ENCODE measurements at regions not wholly inside any gene's neighbourhood (a gene's known extent, or its start where the extent isn't known, plus 50 kb on each side); places are given as distances from the start of the nearest gene placed in this dataset.

DNA sequence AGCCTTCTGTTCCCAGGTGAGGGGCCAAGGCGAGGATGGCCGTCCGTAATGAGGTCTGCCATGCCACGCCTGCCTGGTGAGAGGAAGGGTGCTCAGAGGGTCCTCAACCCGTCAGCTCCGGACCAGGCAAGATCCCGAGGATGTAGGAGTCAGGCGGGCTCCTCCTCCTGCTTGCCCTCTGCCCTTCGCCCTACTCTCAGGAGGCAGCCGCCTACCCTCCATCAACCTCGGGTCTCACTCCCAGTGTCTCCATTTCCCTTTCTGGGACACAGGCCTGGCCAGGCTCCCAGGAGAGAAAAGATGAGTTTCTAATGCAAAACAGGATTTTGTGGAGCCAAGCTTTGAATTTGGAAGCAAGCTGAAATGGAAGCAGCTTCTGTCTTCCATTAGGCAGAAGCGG lies 184.0 kb downstream of the PTPN20 start:
- Histone ChIP-seq H4K20me1 (ENCODE audit: insufficient read depth) (no peaks in the 10 kb centered on the region), H3K9me3 (ENCODE audit: low read length) (no peaks in the 10 kb centered on the region), H3K4me2 (ENCODE audit: low read length) (no peak overlapping the region), H3K27ac (ENCODE audit: low read length) (no peak overlapping the region), H3K4me3 (ENCODE audit: low read length) (no peak overlapping the region), H3F3A (ENCODE audit: insufficient read depth, low read length, poor library complexity, severe bottlenecking) (no peaks in the 10 kb centered on the region), H3K9me2 (ENCODE audit: insufficient read depth, low read length) (no peaks in the 10 kb centered on the region), H3K9ac (ENCODE audit: low read length) (no peak overlapping the region), H3K27me3 (ENCODE audit: insufficient read depth, low read depth, low read length) (no peaks in the 10 kb centered on the region), H3K79me2 (replicated peaks; ENCODE audit: insufficient read depth, low read length) (no peaks in the 10 kb centered on the region), H3K36me3 (ENCODE audit: insufficient read depth, low read length) (no peaks in the 10 kb centered on the region), H2AFZ (ENCODE audit: low read depth, low read length) (no peak overlapping the region)
- TF ChIP-seq, protein P1, sequence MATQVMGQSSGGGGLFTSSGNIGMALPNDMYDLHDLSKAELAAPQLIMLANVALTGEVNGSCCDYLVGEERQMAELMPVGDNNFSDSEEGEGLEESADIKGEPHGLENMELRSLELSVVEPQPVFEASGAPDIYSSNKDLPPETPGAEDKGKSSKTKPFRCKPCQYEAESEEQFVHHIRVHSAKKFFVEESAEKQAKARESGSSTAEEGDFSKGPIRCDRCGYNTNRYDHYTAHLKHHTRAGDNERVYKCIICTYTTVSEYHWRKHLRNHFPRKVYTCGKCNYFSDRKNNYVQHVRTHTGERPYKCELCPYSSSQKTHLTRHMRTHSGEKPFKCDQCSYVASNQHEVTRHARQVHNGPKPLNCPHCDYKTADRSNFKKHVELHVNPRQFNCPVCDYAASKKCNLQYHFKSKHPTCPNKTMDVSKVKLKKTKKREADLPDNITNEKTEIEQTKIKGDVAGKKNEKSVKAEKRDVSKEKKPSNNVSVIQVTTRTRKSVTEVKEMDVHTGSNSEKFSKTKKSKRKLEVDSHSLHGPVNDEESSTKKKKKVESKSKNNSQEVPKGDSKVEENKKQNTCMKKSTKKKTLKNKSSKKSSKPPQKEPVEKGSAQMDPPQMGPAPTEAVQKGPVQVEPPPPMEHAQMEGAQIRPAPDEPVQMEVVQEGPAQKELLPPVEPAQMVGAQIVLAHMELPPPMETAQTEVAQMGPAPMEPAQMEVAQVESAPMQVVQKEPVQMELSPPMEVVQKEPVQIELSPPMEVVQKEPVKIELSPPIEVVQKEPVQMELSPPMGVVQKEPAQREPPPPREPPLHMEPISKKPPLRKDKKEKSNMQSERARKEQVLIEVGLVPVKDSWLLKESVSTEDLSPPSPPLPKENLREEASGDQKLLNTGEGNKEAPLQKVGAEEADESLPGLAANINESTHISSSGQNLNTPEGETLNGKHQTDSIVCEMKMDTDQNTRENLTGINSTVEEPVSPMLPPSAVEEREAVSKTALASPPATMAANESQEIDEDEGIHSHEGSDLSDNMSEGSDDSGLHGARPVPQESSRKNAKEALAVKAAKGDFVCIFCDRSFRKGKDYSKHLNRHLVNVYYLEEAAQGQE (IDR thresholded peaks at IDR 0.05; ENCODE audit: borderline replicate concordance): no peak
- TF ChIP-seq EP300 (conservative IDR thresholded peaks at IDR 0.05; ENCODE audit: poor library complexity, severe bottlenecking) (no peak), EZH2 (IDR thresholded peaks at IDR 0.05; ENCODE audit: borderline replicate concordance, insufficient read depth, low read length, poor library complexity, severe bottlenecking) (no peak), POLR2AphosphoS5 (IDR thresholded peaks at IDR 0.05) (no peak), TAF1 (IDR thresholded peaks at IDR 0.05; ENCODE audit: low read depth) (no peak), SMC3 (conservative IDR thresholded peaks at IDR 0.05; ENCODE audit: poor library complexity) (no peak), MXI1 (conservative IDR thresholded peaks at IDR 0.05; ENCODE audit: poor library complexity, severe bottlenecking) (no peak), RAD21 (conservative IDR thresholded peaks at IDR 0.05) (no peak)
- TF ChIP-seq, protein P2, sequence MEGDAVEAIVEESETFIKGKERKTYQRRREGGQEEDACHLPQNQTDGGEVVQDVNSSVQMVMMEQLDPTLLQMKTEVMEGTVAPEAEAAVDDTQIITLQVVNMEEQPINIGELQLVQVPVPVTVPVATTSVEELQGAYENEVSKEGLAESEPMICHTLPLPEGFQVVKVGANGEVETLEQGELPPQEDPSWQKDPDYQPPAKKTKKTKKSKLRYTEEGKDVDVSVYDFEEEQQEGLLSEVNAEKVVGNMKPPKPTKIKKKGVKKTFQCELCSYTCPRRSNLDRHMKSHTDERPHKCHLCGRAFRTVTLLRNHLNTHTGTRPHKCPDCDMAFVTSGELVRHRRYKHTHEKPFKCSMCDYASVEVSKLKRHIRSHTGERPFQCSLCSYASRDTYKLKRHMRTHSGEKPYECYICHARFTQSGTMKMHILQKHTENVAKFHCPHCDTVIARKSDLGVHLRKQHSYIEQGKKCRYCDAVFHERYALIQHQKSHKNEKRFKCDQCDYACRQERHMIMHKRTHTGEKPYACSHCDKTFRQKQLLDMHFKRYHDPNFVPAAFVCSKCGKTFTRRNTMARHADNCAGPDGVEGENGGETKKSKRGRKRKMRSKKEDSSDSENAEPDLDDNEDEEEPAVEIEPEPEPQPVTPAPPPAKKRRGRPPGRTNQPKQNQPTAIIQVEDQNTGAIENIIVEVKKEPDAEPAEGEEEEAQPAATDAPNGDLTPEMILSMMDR (IDR thresholded peaks at IDR 0.05; ENCODE audit: poor library complexity, severe bottlenecking): no peak

DNA sequence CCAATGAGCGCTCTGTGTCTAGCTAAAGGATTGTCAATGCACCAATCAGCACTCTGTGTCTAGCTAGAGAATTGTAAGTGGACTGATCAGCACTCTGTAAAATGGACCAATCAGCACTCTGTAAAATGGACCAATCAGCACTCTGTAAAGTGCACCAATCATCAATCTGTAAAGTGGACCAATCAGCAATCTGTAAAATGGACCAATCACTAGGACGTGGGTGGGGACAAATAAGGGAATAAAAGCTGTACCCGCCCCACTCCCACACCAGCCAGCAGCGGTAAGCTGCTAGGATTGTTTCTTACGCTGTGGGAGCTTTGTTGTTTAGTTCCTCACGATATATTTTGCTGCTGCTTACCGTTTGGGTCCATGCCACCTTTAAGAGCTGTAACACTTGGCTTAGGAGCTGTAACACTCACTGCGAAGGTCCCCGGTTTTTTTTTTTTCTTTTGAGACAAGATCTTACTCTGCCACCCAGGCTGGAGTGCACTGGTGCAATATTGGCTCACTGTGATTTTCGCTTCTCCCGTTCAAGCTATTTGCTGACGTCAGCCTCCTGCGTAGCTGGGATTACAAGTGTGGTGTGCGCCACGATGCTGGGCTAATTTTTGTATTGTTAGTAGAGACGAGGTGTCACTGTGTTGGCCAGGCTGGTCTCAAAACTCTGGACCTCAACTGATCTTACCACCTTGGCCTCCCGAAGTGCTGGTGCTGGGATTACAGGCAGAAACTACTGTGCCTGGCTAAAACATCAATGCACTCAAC lies 184.8 kb downstream of the PTPN20 start:
- TF ChIP-seq, protein P2 (IDR thresholded peaks at IDR 0.05; ENCODE audit: poor library complexity, severe bottlenecking): no peak
- TF ChIP-seq EZH2 (IDR thresholded peaks at IDR 0.05; ENCODE audit: borderline replicate concordance, insufficient read depth, low read length, poor library complexity, severe bottlenecking) (no peak), POLR2AphosphoS5 (IDR thresholded peaks at IDR 0.05) (no peak), SMC3 (conservative IDR thresholded peaks at IDR 0.05; ENCODE audit: poor library complexity) (no peak), EP300 (conservative IDR thresholded peaks at IDR 0.05; ENCODE audit: poor library complexity, severe bottlenecking) (no peak), RAD21 (conservative IDR thresholded peaks at IDR 0.05) (no peak), TAF1 (IDR thresholded peaks at IDR 0.05; ENCODE audit: low read depth) (no peak), MXI1 (conservative IDR thresholded peaks at IDR 0.05; ENCODE audit: poor library complexity, severe bottlenecking) (no peak)
- TF ChIP-seq, protein P1 (IDR thresholded peaks at IDR 0.05; ENCODE audit: borderline replicate concordance): no peak
- no peak overlapping the region for H2AFZ ChIP-seq (ENCODE audit: low read depth, low read length)
- no peaks in the 10 kb centered on the region for H3K79me2 ChIP-seq (replicated peaks; ENCODE audit: insufficient read depth, low read length)
- H3K27me3 ChIP-seq (ENCODE audit: insufficient read depth, low read depth, low read length): no peaks in the 10 kb centered on the region
- H3K9me3 ChIP-seq (ENCODE audit: low read length): no peaks in the 10 kb centered on the region
- H3K9me2 ChIP-seq (ENCODE audit: insufficient read depth, low read length): no peaks in the 10 kb centered on the region
- no peak overlapping the region for H3K27ac ChIP-seq (ENCODE audit: low read length)
- H3K4me3 ChIP-seq (ENCODE audit: low read length): no peak overlapping the region
- H3K36me3 ChIP-seq (ENCODE audit: insufficient read depth, low read length): no peaks in the 10 kb centered on the region
- H4K20me1 ChIP-seq (ENCODE audit: insufficient read depth): no peaks in the 10 kb centered on the region
- H3F3A ChIP-seq (ENCODE audit: insufficient read depth, low read length, poor library complexity, severe bottlenecking): no peaks in the 10 kb centered on the region
- no peak overlapping the region for H3K9ac ChIP-seq (ENCODE audit: low read length)
- H3K4me2 ChIP-seq (ENCODE audit: low read length): no peak overlapping the region

Measured in neural cell (in vitro differentiated cells).